HG03066 (cell line): ENCODE measurements at regions not wholly inside any gene's neighbourhood (a gene's known extent, or its start where the extent isn't known, plus 50 kb on each side); places are given as distances from the start of the nearest gene placed in this dataset.

Source experiments
- ATAC-seq: cut with Tn5 transposase; IDR thresholded peaks from one replicate; pipeline ENCODE4 v1.9.1; 2021; ENCODE audit warnings: low read depth; ENCODE audit not compliant: unreplicated experiment

DNA sequence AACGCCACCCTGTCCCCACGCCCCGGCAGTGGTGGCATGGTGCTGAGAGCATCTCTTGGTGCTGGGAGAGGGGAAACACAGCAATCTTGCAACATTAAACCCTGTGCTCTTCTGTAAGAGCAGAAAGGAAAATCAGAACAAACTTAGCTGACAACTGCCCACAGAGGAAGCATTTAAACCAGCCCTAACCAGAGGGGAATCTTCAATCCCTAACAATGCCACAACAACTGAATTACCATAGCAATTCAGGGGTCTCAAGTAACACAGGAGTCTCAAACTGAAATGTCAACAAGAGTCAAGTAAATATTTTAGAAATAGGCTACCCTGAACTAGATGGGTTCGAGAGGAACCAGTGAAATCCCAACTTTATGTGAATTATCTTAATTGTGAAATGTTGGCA, 1983.6 kb downstream of the NCAM2 start:
- no peak for ATAC-seq

DNA sequence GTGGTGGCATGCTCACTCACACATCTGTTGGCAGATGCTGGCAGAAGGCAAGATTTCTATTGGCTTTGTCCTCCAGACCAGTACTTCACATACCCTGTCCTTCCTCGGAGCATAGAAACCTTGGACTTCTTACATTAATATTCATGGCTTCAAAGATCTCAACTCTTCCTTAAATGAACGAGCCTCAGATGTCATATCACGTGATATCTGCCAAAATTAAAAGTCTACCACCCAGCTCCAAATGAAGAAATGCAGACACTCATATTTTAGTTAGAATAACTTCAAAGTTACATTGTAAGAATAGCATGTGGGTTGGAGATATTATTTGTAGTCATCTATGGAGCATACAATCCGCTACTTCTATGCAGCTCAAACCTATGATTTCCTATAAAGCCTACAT, 1994.9 kb downstream of the NCAM2 start:
- no peak for ATAC-seq

DNA sequence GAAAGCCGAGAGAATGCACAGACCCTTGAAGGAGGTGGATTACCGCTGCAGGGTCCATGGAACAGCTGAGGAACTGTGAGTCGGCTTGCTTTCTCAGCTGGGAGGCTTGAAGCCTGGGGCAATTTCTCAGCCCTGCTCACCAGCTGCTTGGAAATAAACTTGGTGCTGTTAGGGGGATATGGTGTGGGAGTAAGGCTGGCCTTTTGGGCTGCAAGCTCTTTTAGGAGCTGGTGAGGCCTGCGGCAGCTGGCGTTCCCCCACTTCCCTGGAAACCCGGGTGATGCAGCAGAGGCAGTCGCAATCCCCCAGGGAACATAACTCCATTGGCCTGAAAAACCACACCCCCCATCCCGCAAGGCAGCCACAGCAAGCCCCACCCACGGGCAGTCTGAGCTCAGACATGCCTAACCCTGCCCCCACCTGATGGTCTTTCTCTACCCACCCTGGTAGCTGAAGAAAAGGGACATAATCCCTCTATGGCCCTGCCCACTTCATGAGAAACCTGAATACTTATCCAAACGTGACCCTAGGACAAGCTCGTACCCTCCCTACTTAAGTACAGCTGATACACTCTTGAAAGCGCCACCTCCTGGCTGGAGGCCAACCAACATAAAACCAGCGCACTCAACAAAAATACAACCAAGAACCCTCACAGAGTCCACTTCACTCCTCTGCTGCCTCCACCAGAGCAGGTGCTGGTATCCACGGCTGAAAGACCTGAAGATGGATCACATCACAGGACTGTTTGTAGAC, 1995.8 kb downstream of the NCAM2 start:
- ATAC-seq, result no peak

DNA sequence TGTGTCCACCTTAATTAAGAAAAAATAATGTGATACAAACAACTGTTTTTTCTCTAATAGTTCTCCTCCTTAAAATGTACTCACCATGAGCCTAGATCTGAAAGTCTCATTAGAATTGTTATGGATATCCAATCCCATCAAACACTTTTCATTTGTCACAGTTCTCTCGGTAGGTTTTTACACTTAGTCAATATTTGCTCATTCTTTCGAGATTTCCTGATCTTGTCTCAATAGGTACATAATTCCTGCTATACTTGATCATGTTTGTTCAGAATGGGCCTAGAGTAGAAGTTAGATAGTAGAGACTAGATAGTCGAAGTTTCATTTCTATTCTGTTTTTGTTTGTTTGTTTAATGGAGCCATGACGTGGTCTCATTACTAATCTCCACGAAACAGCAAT, 2005.7 kb downstream of the NCAM2 start:
- ATAC-seq, result no peak

DNA sequence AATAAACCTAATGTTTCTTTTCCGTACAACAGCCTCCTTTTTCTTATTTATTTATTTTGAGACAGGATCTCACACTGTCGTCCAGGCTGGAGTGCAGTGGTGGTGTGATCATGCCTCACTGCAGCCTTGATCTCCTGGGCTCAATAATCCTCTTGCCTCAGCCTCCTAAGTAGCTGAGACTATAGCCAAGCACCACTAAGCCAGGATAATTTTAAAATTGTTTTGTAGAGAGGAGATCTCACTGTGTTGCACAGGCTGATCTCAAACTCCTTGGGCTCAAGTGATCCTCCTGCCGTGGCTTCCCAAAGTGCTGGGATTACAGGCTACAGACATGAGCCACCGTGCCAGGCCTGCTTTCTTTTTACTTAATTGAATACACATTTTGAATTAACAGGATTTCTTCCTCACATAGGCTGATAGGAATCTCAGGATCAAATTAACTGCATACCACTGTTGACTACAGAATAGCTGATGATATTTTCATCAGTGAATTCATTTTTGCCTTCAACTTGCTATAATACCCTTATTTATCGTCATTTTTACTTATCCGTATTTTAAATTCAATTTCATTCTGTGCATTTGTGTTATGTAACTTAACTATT, 2010.5 kb downstream of the NCAM2 start:
- no peak for ATAC-seq

DNA sequence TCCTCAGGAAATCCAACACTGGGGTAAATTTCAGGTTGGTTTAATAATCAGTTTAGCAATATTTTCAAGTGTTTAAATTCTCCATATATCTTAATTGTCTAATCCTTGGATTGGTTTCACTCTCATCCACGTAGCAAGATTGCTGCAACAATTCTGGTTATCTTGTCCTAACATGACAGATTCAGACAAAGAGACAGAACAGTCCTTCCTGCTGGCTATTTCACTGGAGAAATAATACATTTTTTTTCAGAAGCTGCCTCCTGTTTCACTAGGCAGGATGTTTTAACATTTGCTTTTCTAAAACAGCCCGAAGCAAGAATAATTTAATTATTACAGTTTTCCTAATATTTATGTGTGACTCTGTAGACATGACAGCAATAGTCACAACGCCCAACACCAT, 2011.2 kb downstream of the NCAM2 start:
- no peak for ATAC-seq

DNA sequence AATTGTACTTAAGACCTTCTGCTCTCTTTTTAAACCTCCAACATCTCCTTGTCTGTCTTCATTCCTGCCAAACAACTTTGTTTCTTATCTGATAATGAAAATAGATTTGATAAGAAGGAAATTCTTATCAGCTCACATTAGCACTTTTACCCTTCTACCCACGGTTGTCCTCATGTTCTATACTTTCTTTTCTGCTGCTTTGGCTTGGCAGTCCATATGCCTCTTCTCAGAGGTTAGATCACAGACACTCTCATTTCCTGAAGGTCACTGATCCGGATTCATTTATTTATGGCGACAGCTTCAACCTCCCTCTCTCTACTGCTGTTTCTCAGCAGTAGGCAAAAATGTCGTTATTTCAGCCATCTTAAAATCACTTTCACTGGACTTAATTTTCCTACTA, 2015.8 kb downstream of the NCAM2 start:
- no peak for ATAC-seq

- ATAC-seq, result no peak
Observed at GRCh38 chr21:23016617-23017016, 2018.4 kb downstream of the NCAM2 start.

DNA sequence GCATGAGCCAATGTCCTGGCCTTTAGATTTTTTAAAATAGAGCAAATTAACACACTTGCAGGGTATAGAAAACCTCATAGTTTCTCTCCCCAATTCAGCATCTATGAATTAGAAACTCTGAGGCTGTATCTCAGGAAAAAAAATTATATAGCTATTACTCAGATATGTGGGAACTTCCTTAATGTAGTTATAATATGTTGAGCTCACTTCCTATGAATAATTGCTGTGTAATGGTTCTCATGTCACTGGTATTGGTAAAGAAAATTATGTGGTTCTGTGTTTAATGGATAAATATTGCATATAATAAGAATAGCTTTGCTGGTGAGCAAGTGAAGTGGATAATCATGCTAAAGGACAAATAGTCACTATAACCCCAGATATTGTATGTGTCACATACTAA, 2019.8 kb downstream of the NCAM2 start:
- ATAC-seq, result no peak

DNA sequence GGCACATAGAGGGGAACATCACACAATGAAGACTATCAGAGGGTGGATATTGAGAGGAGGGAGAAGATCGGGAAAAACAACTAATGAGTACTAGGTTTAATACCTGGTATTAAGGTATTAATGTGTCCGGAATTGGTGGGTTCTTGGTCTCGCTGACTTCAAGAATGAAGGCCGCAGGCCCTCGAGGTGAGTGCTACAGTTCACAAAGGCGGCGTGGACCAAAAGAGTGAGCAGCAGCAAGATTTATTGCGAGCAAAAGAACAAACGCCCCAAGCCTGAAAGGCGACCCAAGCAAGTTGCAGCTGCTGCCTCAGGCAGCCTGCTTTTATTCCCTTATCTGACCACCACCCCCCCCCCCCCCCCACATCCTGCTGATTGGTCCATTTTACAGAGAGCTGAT, 2022.8 kb downstream of the NCAM2 start:
- ATAC-seq, result no peak

GRCh38 chr21:23021481-23021880, 2023.3 kb downstream of the NCAM2 start:
- no peak for ATAC-seq

DNA sequence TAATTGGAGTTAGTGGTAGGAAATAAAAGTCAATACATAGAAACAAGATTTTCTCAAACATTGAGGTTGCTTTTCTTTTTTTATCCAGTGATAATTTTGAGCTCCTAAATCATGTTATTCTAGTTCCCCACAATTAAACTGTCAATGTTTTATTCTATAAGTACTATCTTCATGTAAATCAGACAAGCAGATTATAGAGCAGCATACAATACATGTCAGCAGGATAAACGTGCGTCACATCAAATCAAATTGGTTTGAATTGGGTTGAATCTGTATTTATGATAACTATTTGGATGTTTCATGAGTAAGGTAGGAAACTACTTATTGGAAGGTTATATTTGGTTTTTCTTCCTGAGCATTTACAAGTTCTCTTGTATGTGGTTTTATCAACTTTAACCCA, 2028.7 kb downstream of the NCAM2 start:
- no peak for ATAC-seq

- ATAC-seq, result no peak
Observed at GRCh38 chr21:23039846-23040245, 2041.6 kb downstream of the NCAM2 start.

- no peak for ATAC-seq
Observed at GRCh38 chr21:23045955-23046354, 2047.7 kb downstream of the NCAM2 start.

- ATAC-seq, result no peak
Observed at GRCh38 chr21:23067672-23068071, 2069.5 kb downstream of the NCAM2 start.

- ATAC-seq, result no peak
Observed at GRCh38 chr21:23083242-23083641, 2085.0 kb downstream of the NCAM2 start.

- ATAC-seq, result no peak
Observed at GRCh38 chr21:23093259-23093658, 2095.1 kb downstream of the NCAM2 start.

GRCh38 chr21:23099185-23099584, 2101.0 kb downstream of the NCAM2 start:
- ATAC-seq, result no peak

- ATAC-seq, result no peak
Observed at GRCh38 chr21:23101111-23101510, 2102.9 kb downstream of the NCAM2 start.

GRCh38 chr21:23108533-23108932, 2110.3 kb downstream of the NCAM2 start:
- no peak for ATAC-seq

DNA sequence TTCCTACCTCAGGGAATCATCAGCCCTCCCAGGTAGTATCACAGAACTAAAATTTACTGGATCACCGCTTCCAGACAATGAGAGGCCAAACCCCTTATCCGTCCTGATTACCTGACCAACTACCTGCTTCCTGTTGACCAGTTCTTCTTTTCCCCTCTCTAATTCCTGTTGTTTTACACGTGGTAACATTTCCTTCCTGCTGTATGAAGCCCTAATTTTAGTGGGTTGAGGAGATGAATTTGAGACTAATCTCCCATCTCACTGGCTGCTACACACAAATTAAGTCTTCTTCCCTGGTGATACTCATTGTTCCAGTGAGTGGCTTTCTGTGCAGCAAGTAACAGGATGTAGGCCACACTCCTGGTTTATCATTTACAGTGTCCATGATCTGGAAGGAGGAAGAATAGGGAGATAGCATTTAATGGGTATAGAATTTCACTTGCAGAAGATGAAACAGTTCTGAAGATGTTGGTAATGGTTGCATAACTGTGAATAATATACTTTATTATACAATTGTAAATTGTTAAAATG, 2112.9 kb downstream of the NCAM2 start:
- no peak for ATAC-seq

DNA sequence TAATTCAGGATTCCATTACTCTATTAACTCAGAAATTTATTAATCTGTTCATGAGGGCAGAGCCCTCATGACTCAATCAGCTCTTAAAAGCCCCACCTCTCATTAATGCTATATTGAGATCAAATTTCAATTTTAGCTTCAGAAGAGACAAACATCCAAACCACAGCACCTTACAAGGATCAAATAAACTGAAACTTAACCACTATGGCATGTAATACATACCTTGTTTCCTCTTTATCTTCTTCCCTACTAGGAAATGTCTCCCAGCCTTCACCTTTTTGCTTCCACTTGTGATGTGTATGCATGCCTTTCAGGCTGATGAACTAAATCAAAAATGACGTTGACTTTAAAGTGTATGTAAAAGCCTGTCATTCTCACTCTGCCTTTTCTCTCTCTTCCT, 2121.3 kb downstream of the NCAM2 start:
- ATAC-seq, result no peak
